ENCODE measurements at regions not wholly inside any gene's neighbourhood (a gene's known extent, or its start where the extent isn't known, plus 50 kb on each side); places are given as distances from the start of the nearest gene placed in this dataset.

- no peak for TF ChIP-seq ZNF462 (CRISPR knock-in tag; IDR thresholded peaks at IDR 0.05)
Observed at GRCh38 chr9:13948037-13948436, 365.9 kb downstream of the NFIB start (continued).

- H2AFZ ChIP-seq = no peak overlapping the region
- H3K4me3 ChIP-seq = no peak overlapping the region
- no peak overlapping the region for H3K27ac ChIP-seq (ENCODE audit: low read depth)
- ATAC-seq (no peak), DNase-seq (ENCODE audit: low spot score) (no peak)
- H3K4me1 ChIP-seq (ENCODE audit: insufficient read depth) = 0 out of 2 replicates have a peak, but pooled peaks cover 5% of the 10 kb centered on the region
- no peak overlapping the region for H3K27ac Mint-ChIP-seq
- H3K4me2 ChIP-seq = no peak overlapping the region
- no peaks in the 10 kb centered on the region for H3K9me3 Mint-ChIP-seq
- H3K4me1 Mint-ChIP-seq = peaks cover 15% of the 10 kb centered on the region; the same call in 2 of the 3 replicates
- H3K36me3 ChIP-seq (ENCODE audit: insufficient read depth) = no peaks in the 10 kb centered on the region
- no peaks in the 10 kb centered on the region for H3K27me3 ChIP-seq (ENCODE audit: insufficient read depth)
- no peaks in the 10 kb centered on the region for H3F3A ChIP-seq (replicated peaks; ENCODE audit: low read depth)
- H4K20me1 ChIP-seq (replicated peaks; ENCODE audit: insufficient read depth) = no peaks in the 10 kb centered on the region
- no peak overlapping the region for H3K4me3 Mint-ChIP-seq
- H3K9me2 ChIP-seq (ENCODE audit: insufficient read depth) = no peaks in the 10 kb centered on the region
- no peaks in the 10 kb centered on the region for H3K36me3 Mint-ChIP-seq (ENCODE audit: low read depth)
- no peaks in the 10 kb centered on the region for H3K27me3 Mint-ChIP-seq (ENCODE audit: insufficient read depth, low read depth, poor library complexity)
- H3K79me2 ChIP-seq (replicated peaks; ENCODE audit: insufficient read depth) = no peaks in the 10 kb centered on the region
- TF ChIP-seq POLR2AphosphoS5 (IDR thresholded peaks at IDR 0.05; ENCODE audit: low read depth) (no peak), CTCF (conservative IDR thresholded peaks at IDR 0.05; ENCODE audit: low read depth in 2 of 2) (no peak), CREB1 (CRISPR knock-in tag; IDR thresholded peaks at IDR 0.05; ENCODE audit: low read depth) (no peak), EZH2 (IDR thresholded peaks at IDR 0.05; ENCODE audit: low read depth, unreplicated experiment) (no peak), ZNF331 (CRISPR knock-in tag; IDR thresholded peaks at IDR 0.05; ENCODE audit: low read depth) (no peak), ZNF114 (CRISPR knock-in tag; IDR thresholded peaks at IDR 0.05) (no peak), STAT1 (IDR thresholded peaks at IDR 0.05; ENCODE audit: unreplicated experiment) (no peak), EZH2phosphoT487 (IDR thresholded peaks at IDR 0.05; ENCODE audit: unreplicated experiment) (no peak), JUNB (IDR thresholded peaks at IDR 0.05; ENCODE audit: unreplicated experiment) (no peak), NANOG (IDR thresholded peaks at IDR 0.05; ENCODE audit: borderline replicate concordance) (no peak), ETS1 (IDR thresholded peaks at IDR 0.05) (no peak)
Observed at GRCh38 chr9:13943176-13943575, 370.8 kb downstream of the NFIB start.

Data from GM23338 (cell line).